HG03103 (cell line): ENCODE measurements at regions not wholly inside any gene's neighbourhood (a gene's known extent, or its start where the extent isn't known, plus 50 kb on each side); places are given as distances from the start of the nearest gene placed in this dataset.
"Not testable (repeated sequence)": the region's sequence is repeated elsewhere in the genome, so short reads cannot be mapped to it uniquely, and the experiment has no call there.

Experiments
- ATAC-seq: cut with Tn5 transposase; IDR thresholded peaks from one replicate; pipeline ENCODE4 v1.9.1; 2021; ENCODE audit warnings: low read depth; ENCODE audit not compliant: unreplicated experiment

DNA sequence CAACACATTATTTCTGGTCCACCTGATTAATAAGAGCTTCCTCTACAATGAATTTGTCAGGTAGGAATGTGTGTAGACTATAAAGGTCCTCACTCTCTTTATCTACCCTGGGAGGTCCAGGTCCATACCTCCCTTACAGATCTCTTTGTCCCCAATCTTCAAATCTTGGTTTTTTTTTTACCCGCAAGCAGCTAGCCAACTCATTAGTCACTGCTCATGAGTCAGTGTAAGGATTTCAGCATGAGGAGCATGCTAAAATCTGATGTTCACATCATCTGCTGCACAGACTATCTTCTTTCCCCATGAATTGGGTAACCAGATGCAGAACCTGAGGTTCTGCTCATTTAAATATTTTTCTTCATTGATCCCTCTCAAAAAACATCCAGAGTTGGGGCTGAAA lies 397.0 kb upstream of the ISX start:
- no peak for ATAC-seq

DNA sequence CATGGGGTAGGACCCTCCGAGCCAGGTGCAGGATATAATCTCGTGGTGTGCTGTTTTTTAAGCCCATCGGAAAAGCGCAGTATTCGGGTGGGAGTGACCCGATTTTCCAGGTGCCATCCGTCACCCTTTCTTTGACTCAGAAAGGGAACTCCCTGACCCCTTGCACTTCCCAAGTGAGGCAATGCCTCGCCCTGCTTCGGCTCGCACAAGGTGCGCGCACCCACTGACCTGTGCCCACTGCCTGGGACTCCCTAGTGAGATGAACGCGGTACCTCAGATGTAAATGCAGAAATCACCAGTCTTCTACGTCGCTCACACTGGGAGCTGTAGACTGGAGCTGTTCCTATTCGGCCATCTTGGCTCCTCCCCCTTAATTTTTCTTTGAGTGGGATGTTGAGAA lies 382.9 kb upstream of the ISX start:
- ATAC-seq, result not testable (repeated sequence)

DNA sequence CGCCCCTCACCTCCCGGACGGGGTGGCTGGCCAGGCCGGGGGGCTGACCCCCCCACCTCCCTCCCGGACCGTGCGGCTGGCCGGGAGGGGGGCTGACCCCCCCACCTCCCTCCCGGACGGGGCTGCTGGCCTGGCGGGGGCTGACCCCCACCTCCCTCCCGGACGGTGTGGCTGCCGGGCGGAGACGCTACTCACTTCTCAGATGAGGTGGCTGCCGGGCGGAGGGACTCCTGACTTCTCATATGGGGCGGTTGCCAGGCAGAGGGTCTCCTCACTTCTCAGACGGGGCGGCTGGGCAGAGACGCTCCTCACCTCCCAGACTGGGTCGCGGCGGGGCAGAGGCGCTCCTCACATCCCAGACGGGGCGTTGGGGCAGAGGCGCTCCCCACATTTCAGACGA lies 381.7 kb upstream of the ISX start:
- not testable (repeated sequence) for ATAC-seq

DNA sequence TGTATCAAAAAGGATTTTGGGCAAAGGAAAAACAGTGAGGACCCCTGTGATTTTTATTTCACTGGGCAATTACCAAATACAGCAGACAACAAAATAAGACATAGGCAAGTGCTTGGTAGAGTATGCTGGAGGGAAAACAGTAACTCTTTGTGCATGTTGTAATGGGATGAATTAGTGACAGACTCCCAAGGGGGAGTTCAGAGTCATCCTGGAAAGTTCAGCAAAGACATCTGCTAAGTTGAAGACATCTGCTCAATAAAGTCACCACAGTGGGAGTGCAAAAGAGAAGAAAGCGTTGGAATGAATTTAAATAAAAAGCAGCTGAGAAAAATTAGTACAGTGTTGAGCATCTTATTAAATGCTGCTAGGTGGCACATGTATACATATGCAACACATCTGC lies 378.8 kb upstream of the ISX start:
- ATAC-seq, result no peak

DNA sequence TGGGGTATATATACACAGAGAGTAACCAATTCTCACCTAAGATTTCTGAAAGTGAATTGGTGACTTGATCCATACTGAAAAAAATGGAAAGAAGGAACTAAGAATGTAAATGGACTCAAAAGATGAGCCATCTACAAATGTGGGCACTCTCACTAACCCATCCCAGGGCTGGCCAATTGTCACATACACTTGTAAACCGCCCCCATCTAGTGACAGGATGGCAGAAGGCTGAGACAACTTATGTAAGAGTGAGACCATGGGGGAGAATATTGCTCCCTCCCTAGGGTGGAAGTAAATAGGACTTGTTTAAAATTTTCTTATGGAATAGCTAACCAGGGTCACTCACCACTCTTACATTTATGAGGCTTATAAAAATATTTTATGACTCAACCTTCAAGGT lies 377.1 kb upstream of the ISX start:
- no peak for ATAC-seq

DNA sequence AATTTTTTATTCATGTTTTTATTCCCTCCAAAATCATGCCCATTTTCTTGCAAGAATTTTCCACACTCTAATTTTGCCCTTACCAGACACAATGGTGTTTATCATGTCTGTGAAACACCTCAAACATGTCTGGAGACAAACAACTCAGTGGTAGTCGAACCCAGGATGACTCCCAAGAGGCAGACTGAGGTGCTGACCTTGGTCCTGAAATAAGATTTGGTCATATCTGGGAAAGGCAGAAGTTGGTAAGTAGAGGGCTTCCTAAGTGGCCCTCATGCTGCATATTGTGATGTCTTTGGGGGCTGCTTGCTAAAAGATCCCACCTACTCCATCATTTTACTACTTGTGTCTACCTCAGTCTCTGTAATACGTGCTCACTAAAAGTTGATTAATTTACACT lies 369.4 kb upstream of the ISX start:
- ATAC-seq, result no peak

DNA sequence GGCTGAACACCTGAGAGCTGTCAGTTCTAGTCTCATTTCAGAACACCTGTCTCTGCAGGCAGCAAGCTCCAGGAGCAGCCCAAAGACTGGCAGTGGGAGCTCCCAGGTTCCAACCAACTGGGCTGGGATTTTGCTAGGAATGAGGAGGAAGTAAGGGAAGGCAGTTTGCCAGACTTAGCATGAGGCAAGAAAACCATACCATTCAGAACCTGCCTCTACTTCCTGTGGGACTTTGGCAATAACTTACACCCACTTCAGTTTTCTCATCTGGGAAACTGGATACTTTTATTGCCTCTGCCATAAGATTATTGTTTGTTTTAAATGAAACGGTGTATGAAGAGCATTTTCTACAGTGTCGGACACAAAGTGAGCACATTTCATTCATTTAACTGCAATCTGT lies 363.7 kb upstream of the ISX start:
- no peak for ATAC-seq

DNA sequence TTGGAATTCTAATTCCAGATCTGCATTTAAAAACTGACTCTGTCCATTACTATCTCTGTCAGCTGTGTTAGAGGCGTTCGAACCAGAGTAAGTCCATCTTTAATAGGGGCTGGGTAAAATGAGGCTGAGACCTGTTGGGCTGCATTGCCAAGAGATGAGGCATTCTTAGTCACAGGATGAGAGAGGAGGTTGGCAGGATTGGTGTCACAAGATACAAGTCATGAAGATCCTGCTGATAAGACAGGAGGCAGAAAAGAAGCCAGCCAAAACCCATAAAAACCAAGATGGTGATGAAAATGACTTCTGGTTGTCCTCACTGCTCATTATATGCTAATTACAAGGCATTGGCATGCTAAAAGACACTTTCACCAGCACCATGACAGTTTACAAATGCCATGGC lies 356.3 kb upstream of the ISX start:
- no peak for ATAC-seq

DNA sequence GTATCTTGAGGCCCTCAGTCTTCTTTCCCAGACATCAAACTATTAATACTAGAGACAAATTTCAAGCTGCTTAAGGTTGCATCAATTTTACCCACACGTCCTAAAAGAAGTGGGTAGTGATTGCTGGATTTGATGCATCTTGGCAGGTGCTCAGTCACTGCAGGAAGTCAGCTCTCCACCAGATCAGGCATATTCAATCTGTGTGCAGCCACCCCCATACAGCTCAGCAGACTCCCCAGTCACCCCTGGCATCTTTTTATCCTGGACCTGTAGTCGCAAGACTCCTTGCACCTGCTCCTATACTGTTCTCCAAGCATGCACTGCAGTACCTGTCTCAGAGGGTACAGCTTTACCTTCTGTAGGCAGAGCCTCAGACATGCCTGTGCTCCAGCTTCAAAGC lies 343.1 kb upstream of the ISX start:
- ATAC-seq, result no peak

DNA sequence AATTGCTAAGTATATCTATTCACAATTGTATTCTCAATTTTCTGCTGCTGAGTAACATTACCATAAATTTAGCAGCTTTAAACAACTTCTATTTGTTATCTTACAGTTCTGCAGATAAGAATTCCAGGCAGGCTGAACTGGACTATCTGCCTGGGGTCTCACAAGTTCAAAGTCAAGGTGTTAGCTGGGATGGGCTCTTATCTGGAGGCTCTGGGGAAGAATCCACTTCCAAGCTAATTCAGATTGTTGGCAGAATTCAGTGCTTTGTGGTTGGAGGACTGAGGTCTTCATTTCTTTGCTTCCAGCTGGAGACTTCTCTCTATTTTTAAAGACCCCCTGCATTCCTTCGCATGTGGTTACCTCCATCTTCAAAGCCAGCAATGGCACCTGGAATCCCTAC lies 329.9 kb upstream of the ISX start:
- no peak for ATAC-seq

DNA sequence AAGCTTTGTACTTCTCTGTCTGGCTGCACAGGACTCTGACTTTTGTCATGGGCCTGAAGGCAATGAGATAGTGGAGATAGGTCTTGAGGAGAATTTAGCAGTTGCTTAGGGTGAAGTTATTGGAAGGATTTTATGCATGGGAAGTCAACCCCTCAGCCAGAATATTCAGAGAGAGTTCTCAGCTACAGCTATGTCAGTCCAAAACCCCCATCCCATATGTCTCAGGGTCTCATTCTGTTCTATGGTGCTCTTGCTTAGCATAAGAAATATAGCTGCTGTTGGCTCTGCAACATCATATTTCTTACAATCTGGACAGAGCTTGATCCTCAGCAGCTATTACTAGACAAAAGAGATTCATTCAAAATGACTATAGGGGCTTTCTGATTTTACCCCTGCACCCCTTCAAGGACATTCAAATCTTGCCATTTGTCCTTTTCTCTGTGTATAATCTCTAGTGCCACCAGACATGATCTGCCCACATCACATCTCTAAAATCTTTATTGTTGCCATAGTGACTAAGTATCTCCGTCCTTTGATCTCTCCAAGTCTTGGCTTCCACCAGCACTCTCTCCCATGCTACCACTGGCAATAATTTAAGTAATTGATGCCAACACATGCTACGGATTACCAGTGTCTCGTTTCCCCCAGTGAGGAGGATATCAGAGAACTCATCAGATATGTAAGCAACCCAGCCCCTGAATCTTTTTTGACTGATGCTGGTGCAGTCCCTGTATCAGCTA lies 327.1 kb upstream of the ISX start:
- ATAC-seq, result no peak

DNA sequence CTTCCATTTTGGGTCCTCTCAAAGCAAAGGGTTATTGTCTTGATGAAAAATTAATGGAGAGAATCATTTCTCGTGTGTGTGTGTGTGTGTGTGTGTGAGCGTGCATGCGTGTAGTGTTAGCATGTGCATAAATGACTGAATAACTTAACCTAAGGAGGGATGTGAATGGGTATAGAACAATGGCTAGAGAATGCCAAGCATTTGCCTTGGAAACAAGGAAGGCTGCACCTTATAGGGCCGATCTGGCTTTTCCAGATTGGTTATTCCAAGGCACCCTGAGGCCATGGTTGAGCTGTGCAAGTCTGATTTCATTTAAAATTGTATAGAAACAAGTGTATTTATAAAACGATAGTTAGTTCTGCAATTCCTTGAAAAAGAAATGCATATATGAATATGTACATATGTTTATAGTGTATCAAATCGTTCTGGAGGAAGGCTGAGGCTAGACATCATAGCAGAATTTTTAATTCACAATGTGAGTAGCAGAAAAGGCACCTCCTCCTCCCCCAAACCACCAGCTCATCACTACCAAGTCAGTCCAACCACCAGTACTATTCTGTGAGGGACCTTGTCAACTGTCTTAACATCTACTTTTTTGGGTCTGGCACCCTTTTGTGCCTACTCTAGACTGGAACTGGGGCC lies 322.7 kb upstream of the ISX start:
- ATAC-seq, result no peak

DNA sequence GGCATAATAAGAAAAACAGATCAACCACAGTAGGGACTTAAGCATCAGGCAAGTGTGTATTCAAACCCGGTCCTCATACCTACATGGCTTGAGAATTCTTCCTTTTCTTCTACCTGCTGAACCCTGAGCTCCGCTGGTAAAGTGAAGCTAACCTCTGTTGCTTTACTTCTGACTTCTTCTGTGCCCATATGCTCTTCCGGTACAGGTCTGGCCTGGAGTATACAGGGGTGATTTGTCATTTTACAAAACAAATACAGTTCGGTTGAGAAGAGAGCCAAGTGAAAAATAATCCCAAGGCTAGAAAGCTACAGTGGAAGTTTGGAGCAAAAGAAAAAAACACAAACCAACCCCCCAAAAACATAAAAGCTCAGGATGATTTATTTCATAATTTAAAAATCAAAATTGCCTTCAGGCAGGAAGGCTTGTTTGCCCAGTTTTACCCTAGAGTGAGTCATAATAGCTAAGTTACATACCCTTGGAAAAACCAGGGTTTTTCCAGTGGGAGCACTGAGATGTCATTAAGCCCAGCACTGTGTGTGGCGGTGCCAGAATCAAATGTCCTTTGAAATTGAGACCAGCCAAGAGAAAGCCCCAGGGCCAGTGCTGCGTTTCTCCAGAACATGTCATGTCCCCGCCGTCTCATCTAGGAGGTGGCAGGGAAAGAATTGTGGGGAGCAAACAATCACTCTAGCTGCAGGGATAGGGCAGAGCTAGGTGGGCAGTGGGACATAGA lies 305.5 kb upstream of the ISX start:
- ATAC-seq, result no peak

DNA sequence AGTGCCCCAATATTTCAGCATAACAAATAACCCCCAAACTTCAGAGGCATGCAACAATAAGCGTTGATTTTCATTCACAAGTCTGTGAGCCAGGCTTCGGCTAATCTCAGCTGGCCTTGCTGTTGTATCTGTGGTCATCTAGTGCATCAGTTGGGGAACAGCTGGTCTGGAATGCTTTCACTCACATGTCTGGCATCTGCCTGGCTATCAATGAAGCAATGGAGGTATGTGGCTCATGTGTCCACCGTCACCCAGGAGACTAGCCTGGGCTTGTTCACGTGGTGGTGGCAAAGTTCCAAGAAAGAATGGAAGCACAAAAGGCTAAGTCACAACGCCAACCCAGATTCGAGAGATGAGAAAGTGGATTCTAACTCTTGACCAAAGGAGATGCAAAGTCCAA lies 304.8 kb upstream of the ISX start:
- ATAC-seq, result no peak

DNA sequence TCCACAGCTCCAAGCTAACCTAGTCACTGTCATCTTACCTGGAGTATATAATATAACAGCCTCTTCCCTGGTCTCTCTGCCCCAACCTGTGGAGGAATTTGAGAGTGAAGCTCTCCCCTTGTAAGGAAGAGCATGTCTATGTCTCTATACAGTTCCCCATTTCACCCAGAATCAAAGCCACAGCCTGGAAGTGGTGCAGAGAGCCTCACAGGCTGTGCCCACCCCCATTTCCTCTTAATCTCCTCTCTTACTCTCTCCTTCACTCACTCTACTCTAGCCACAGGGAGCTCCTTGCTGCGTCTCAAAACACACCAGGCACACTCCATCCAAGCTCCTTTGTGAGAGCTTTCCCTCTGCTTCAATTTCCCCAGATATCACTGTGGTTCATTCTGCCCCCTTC lies 302.5 kb upstream of the ISX start:
- no peak for ATAC-seq

DNA sequence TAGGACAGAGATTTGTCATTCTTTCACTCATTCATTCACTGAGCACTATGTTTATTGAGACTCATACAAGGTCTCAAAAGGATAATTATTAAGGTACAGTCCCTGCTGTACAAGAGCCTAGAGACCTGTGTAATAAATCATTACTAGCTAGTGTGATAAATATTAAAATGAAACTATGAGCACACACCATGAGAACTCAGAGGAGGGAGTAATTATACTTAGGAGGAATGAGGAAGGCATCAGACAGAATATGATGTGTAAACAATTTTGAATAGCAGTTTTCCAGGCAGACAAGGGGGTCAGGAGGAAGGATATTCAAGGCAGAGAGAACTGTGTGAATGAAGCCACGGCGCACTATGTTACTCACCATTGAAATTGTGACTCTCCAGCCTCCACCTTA lies 300.8 kb upstream of the ISX start:
- ATAC-seq, result no peak

DNA sequence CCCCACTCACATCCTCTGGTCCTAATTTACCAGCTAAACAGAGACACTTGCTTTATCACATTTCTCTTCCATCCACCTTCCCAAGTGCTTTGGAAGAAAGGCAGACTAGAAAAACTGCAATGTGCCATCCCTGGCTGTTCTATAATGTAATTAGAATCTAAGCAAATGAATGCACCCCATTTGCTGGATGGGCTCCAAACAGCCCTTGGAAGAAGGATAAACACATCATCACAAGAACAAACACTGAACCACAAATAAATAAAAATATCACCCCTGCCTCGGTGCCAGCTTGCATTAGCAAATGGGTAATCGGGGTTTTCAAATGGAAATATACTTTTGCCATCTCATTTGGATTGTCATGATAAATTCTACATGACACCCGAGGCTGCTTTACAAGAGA lies 296.6 kb upstream of the ISX start:
- no peak for ATAC-seq

DNA sequence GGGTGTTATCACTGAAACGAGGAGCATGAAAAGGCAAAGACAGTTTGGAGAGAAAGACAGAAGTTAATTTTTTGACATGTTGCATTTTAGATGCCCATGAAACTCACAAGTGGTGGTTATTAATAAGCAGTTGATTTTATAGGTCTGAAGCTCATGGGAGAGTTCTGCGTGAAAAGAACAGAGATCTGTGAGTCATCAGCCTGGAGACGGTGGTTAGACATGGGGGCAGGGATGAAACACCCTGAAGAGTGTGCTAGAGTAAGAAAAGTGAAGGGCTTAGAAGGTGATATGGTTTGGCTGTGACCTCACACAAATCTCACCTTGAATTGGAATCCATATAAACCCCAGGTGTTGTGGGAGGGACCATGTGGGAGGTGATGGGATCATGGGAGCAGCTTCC lies 289.1 kb upstream of the ISX start:
- no peak for ATAC-seq

DNA sequence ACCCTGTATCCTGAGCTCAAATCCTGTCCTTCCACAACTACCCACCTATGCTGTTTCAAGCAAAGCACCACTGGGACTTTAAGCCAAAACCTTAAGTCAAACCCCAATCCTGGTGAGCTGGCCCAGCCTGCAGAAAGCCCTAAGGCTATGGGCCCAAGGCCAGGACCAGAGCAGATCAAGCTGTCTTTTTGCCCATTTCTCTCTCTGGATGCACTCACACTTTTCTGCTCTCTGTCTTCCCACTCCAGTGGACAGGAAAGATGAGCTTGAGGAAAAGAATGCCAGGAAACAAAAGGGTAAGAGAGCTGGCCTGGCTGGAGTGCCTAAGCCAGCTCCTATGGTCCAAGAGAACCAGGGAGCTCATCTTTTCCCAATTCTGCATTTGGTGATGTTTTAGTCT lies 284.3 kb upstream of the ISX start:
- no peak for ATAC-seq

DNA sequence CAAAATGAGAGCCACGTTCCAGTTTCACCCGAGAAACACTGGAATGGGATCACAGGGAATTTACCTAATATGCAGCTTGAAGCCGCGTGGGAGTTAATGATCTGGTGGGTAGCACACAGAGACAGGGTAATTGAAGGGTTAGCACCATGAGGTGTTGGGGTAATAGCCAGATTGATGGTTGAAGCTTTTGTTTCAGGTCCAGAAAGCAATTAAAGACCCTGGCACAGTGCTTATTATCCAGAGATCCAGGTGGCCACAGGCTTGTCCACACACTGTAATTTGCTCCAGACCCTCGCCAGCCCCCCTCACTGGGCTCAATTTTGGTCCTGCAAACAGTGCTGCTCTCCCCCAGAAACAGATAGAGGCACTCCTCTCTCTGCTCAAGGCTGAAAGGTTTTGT lies 282.5 kb upstream of the ISX start:
- ATAC-seq, result no peak

DNA sequence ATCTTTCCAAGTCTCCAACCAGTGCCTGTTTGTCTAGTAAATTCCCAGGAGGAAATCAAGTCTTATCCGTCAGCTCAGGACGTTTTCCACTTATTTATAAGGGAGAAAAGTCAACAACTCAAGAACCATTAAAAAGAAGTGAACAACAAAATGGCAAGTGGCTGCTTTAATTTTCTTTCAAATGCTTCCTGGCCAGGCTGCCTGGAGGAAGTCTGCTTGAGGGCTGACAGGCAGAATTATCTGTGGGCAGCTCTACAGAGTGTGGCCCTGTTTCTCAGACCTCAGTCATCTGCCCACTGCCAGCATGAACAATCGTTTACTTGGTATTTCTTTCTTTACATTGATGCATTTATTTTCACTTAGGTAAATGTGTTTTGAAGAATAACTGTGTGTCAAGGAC lies 281.9 kb upstream of the ISX start:
- no peak for ATAC-seq

DNA sequence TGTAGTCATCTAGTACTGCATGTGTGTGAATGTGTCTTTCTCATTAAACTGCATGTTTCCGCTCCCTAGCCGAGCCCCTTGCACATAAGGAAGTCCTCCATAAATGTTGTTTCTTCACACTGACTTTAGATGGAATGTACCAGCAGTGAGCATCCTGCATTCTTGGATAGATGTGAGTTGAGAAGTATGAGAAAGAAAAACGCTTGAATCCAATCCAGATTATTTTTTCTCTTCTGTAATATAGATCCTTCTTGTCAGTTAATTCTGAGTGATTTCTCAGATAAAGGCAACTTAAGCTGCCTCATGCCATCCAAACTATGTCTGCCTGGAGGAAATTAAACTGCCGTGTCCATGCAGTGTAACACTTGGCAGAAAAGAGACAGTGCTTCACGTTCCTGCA lies 268.1 kb upstream of the ISX start:
- ATAC-seq, result no peak
